GM12874 (cell line): ENCODE measurements at regions not wholly inside any gene's neighbourhood (a gene's known extent, or its start where the extent isn't known, plus 50 kb on each side); places are given as distances from the start of the nearest gene placed in this dataset.

Experiments used
- TF ChIP-seq, protein P1 (sequence below): IDR thresholded peaks from 2 replicates; pipeline ENCODE4 v1.5.1; 2011; ENCODE audit warnings: low read depth, mild to moderate bottlenecking, control low read depth, low read length, moderate library complexity; ENCODE audit not compliant: insufficient read depth

GRCh38 chr15:95944193-95944592 is 386.3 kb upstream of the NR2F2 start:
- TF ChIP-seq, protein P1, sequence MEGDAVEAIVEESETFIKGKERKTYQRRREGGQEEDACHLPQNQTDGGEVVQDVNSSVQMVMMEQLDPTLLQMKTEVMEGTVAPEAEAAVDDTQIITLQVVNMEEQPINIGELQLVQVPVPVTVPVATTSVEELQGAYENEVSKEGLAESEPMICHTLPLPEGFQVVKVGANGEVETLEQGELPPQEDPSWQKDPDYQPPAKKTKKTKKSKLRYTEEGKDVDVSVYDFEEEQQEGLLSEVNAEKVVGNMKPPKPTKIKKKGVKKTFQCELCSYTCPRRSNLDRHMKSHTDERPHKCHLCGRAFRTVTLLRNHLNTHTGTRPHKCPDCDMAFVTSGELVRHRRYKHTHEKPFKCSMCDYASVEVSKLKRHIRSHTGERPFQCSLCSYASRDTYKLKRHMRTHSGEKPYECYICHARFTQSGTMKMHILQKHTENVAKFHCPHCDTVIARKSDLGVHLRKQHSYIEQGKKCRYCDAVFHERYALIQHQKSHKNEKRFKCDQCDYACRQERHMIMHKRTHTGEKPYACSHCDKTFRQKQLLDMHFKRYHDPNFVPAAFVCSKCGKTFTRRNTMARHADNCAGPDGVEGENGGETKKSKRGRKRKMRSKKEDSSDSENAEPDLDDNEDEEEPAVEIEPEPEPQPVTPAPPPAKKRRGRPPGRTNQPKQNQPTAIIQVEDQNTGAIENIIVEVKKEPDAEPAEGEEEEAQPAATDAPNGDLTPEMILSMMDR = no peak

DNA sequence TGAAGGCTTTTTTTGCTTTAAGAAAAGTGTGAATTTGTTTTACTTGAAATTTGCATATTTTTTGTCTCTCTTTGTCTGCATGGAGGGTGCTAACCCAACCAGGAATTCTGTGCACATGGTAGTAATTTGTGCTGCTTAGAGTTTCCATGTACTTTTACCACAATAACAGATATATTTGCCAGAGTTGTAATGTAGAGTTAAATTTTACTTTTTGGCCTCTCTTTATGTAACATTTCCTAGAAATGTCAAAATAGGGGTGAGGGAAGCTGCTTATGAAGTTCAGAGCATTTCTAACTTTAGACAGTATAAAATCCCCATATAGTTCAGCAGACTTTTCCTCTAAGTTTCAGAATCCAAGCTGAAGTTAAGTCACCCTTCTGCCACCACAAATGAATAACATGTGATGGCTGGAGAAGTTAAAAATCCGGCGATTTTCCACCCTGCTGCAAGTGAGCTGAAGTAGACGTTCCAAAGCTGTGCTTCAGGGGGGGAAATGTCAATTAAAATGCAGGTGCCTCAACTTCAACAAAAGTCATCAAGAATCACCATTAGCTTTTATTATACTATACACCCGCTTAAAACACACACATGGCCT is 385.7 kb upstream of the NR2F2 start:
- TF ChIP-seq, protein P1 = no peak

- TF ChIP-seq, protein P1 = no peak
These were observed 384.3 kb upstream of the NR2F2 start for GRCh38 chr15:95946241-95946640.

- TF ChIP-seq, protein P1 = no peak
These were observed 383.6 kb upstream of the NR2F2 start for GRCh38 chr15:95946926-95947325.

DNA sequence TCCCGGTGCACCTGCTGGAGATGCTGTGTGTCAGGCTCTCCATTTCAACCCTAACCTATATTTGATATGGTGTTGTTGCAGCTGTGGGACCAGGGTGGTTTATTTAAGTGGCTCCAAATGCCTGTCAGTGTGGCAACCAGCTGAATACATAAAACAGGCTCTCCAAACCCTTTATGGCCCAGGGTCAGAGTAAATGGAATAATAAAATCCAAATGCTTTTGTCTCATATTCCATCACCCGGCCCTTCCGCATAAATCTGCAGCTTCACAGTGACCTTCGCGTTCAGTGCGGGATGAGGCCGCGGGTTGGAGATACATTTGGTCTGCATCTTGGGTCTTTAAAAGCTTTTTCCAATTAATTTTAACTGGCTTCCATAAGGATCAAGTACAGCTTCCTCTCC is 382.1 kb upstream of the NR2F2 start:
- TF ChIP-seq, protein P1 = no peak

DNA sequence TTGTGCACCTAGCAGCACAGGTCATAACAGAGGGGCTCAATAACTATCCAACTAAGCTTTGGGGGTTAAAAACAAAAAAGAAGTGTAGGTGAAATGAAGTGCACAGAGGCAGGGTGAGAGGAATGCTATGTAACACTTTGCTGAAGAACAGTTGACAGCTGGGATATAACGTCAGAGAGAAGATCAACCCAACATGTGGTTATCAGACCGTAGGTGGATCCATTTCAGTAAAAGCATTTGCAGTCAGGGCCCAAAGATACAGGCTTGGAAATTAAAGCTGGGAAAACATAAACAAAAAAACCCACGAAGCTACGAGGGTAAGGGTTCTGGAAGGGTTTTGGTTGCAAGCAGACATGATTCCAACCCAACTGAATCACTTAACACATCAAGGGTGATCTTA is 377.5 kb upstream of the NR2F2 start:
- TF ChIP-seq, protein P1 = no peak

- TF ChIP-seq, protein P1 = no peak
These were observed 372.6 kb upstream of the NR2F2 start for GRCh38 chr15:95957861-95958260.
